ENCODE measurements at regions not wholly inside any gene's neighbourhood (a gene's known extent, or its start where the extent isn't known, plus 50 kb on each side); places are given as distances from the start of the nearest gene placed in this dataset.
"Not testable (repeated sequence)": the region's sequence is repeated elsewhere in the genome, so short reads cannot be mapped to it uniquely, and the experiment has no call there.

DNA sequence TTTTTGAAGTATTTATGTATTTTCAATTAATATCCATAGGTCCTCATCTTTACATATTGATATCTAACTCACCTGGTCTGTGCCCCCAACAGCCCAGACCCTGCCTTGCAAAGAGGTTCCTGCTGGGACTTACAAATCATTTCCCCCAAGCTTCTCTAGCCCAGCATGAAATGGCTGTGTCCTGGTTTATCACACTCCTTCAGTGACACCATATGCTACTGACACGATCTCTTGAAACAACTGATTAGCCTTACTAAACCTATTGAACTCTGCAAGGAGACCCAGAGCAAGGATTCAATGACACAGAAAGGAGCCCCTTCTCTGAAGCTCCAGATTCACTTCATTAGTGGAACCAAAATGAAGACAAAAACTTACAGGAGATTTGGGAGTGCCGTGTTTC is 507.4 kb downstream of the TP53TG3F start:
- dilution Hi-C loops (cut with HindIII; ENCODE audit: low sequenced_read_pairs, unreplicated experiment); H2BK20ac ChIP-seq (ENCODE audit: low read depth, low read length); H3K27me3 ChIP-seq (ENCODE audit: control insufficient read depth, insufficient read depth, low read length); ATAC-seq (ENCODE audit: low read depth); H3K9ac ChIP-seq (ENCODE audit: low read depth, low read length); H4K5ac ChIP-seq (ENCODE audit: low read depth, low read length); DNase-seq; H3K4me1 ChIP-seq (ENCODE audit: control insufficient read depth, insufficient read depth, low read length); BruUV-seq (replicated peaks); H2AFZ ChIP-seq (replicated peaks; ENCODE audit: low read length, poor library complexity); H3K9me3 ChIP-seq (ENCODE audit: control insufficient read depth, insufficient read depth, low read length); H3K9me1 ChIP-seq (ENCODE audit: insufficient read depth, low read length); H3K4me2 ChIP-seq (ENCODE audit: low read depth, low read length); H2AK9ac ChIP-seq (replicated peaks; ENCODE audit: low read depth, low read length, poor library complexity); H4K91ac ChIP-seq (ENCODE audit: insufficient read depth, low read depth, low read length); H4K8ac ChIP-seq (ENCODE audit: low read depth in 2 of 2, low read length in 2 of 2); H2BK15ac ChIP-seq (ENCODE audit: low read depth, low read length); CTCF ChIA-PET; intact Hi-C loops (cut with micrococcal nuclease); H3K56ac ChIP-seq (ENCODE audit: extremely low read depth, insufficient read depth, low read length); in situ Hi-C loops (cut with MboI; ENCODE audit: low sequenced_read_pairs); H3K4me3 ChIP-seq (ENCODE audit: insufficient read depth, low read depth, low read length); H2BK120ac ChIP-seq (ENCODE audit: low read depth, low read length); H3K79me1 ChIP-seq (ENCODE audit: low read depth in 1 of 2, low read length in 2 of 2); H4K20me1 ChIP-seq (ENCODE audit: insufficient read depth, low read length); H3K14ac ChIP-seq (replicated peaks; ENCODE audit: low read depth, low read length); H3K36me3 ChIP-seq (ENCODE audit: control insufficient read depth, insufficient read depth, low read length); H3K18ac ChIP-seq (ENCODE audit: low read depth, low read length); H3K23ac ChIP-seq (ENCODE audit: low read depth, low read length); H3K27ac ChIP-seq (ENCODE audit: insufficient read depth, low read length); H2AK5ac ChIP-seq (ENCODE audit: low read depth, low read length); H2BK5ac ChIP-seq (ENCODE audit: low read depth, low read length, poor library complexity, severe bottlenecking); H3K4ac ChIP-seq (ENCODE audit: low read depth, low read length); POLR2A ChIA-PET (ENCODE audit: unreplicated experiment): not testable (repeated sequence)
- no CpG with 5 or more reads among the region's 2 CpGs for WGBS, 2 experiments (ENCODE audit: extremely low coverage in 2 of 2, insufficient read length in 1 of 2)

DNA sequence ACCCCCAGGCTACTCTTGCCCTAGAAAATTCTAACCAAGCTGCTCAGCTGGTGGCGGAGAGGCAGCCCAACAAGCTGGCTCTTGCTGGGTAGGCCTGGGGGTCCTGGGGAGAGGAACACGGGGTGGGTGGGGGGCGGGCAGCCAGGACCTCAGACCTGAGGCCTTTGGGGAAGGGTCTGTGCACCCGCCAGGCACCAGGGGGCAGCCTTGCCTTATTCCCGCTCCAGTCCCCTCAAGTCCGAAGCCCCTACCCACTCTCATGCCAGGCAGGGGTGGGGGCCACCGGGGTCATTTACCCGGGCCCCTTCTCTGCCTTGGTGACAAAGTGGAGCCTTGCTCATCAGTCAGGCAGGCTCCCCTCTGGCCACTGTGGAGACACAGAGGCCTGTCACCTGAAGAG is 515.1 kb downstream of the TP53TG3F start:
- H3K27ac ChIP-seq (ENCODE audit: insufficient read depth, low read length); H3K9ac ChIP-seq (ENCODE audit: low read depth, low read length); H3K14ac ChIP-seq (replicated peaks; ENCODE audit: low read depth, low read length); H4K5ac ChIP-seq (ENCODE audit: low read depth, low read length); BruUV-seq (replicated peaks); H3K18ac ChIP-seq (ENCODE audit: low read depth, low read length); H2AK9ac ChIP-seq (replicated peaks; ENCODE audit: low read depth, low read length, poor library complexity); H3K36me3 ChIP-seq (ENCODE audit: control insufficient read depth, insufficient read depth, low read length); in situ Hi-C loops (cut with MboI; ENCODE audit: low sequenced_read_pairs); dilution Hi-C loops (cut with HindIII; ENCODE audit: low sequenced_read_pairs, unreplicated experiment); H3K9me3 ChIP-seq (ENCODE audit: control insufficient read depth, insufficient read depth, low read length); H2AK5ac ChIP-seq (ENCODE audit: low read depth, low read length); H2BK20ac ChIP-seq (ENCODE audit: low read depth, low read length); POLR2A ChIA-PET (ENCODE audit: unreplicated experiment); H3K4me3 ChIP-seq (ENCODE audit: insufficient read depth, low read depth, low read length); H3K4me1 ChIP-seq (ENCODE audit: control insufficient read depth, insufficient read depth, low read length); CTCF ChIA-PET; H2BK15ac ChIP-seq (ENCODE audit: low read depth, low read length); H3K56ac ChIP-seq (ENCODE audit: extremely low read depth, insufficient read depth, low read length); H2BK120ac ChIP-seq (ENCODE audit: low read depth, low read length); ATAC-seq (ENCODE audit: low read depth); H3K23ac ChIP-seq (ENCODE audit: low read depth, low read length); H3K4ac ChIP-seq (ENCODE audit: low read depth, low read length); DNase-seq; H3K9me1 ChIP-seq (ENCODE audit: insufficient read depth, low read length); H2AFZ ChIP-seq (replicated peaks; ENCODE audit: low read length, poor library complexity); H3K4me2 ChIP-seq (ENCODE audit: low read depth, low read length); H2BK5ac ChIP-seq (ENCODE audit: low read depth, low read length, poor library complexity, severe bottlenecking); H4K8ac ChIP-seq (ENCODE audit: low read depth in 2 of 2, low read length in 2 of 2); intact Hi-C loops (cut with micrococcal nuclease); H4K91ac ChIP-seq (ENCODE audit: insufficient read depth, low read depth, low read length); H3K27me3 ChIP-seq (ENCODE audit: control insufficient read depth, insufficient read depth, low read length); H3K79me1 ChIP-seq (ENCODE audit: low read depth in 1 of 2, low read length in 2 of 2); H4K20me1 ChIP-seq (ENCODE audit: insufficient read depth, low read length): not testable (repeated sequence)
- WGBS, 2 experiments (ENCODE audit: extremely low coverage in 2 of 2, insufficient read length in 1 of 2) = no CpG with 5 or more reads among the region's 8 CpGs

All from IMR-90 (cell line).